Activated naive CD4-positive, alpha-beta T cell treated with anti-CD3 and anti-CD28 coated beads, Interleukin-2, amount 50 U/mL, for 16 hours (primary cell): ENCODE measurements at regions not wholly inside any gene's neighbourhood (a gene's known extent, or its start where the extent isn't known, plus 50 kb on each side); places are given as distances from the start of the nearest gene placed in this dataset.
"Not testable (repeated sequence)": the region's sequence is repeated elsewhere in the genome, so short reads cannot be mapped to it uniquely, and the experiment has no call there.

ENCODE experiments used
- DNase-seq: peaks from one replicate; pipeline ENCODE4 v3.0.0-alpha.2; 2020

GRCh38 chr2:147348931-147349555, 495.8 kb upstream of the ACVR2A start:
- DNase-seq: no peak

GRCh38 chr2:147346142-147346541, 498.7 kb upstream of the ACVR2A start:
- no peak for DNase-seq

GRCh38 chr2:147345246-147345645, 499.6 kb upstream of the ACVR2A start:
- DNase-seq: no peak

GRCh38 chr2:147342329-147342728, 502.5 kb upstream of the ACVR2A start:
- no peak for DNase-seq

GRCh38 chr2:147331790-147332419, 512.9 kb upstream of the ACVR2A start:
- peak; percentile 30 for DNase-seq

- no peak for DNase-seq
Observed at GRCh38 chr2:147330925-147331324, 513.9 kb upstream of the ACVR2A start.

- DNase-seq: no peak
Observed at GRCh38 chr2:147327613-147328012, 517.2 kb upstream of the ACVR2A start.

GRCh38 chr2:147325990-147326389, 518.8 kb upstream of the ACVR2A start:
- no peak for DNase-seq

- DNase-seq: no peak
Observed at GRCh38 chr2:147320146-147320545, 524.7 kb upstream of the ACVR2A start.

- DNase-seq: no peak
Observed at GRCh38 chr2:147311058-147311430, 533.8 kb upstream of the ACVR2A start.

GRCh38 chr2:147310335-147311057, 534.3 kb upstream of the ACVR2A start:
- DNase-seq: no peak

- DNase-seq: no peak
Observed at GRCh38 chr2:147297820-147298219, 547.0 kb upstream of the ACVR2A start.

- DNase-seq: no peak
Observed at GRCh38 chr2:147294825-147295392, 549.9 kb upstream of the ACVR2A start.

- no peak for DNase-seq
Observed at GRCh38 chr2:147293991-147294824, 550.6 kb upstream of the ACVR2A start.

- no peak for DNase-seq
Observed at GRCh38 chr2:147288131-147288530, 556.7 kb upstream of the ACVR2A start.

GRCh38 chr2:147275943-147276342, 568.9 kb upstream of the ACVR2A start:
- no peak for DNase-seq

GRCh38 chr2:147273628-147274027, 571.2 kb upstream of the ACVR2A start:
- DNase-seq: no peak

GRCh38 chr2:147273106-147273505, 571.7 kb upstream of the ACVR2A start:
- no peak for DNase-seq

- not testable (repeated sequence) for DNase-seq
Observed at GRCh38 chr2:147269581-147269980, 575.2 kb upstream of the ACVR2A start.

GRCh38 chr2:147260241-147260640, 584.6 kb upstream of the ACVR2A start:
- no peak for DNase-seq

- no peak for DNase-seq
Observed at GRCh38 chr2:147255812-147256211, 589.0 kb upstream of the ACVR2A start.

- no peak for DNase-seq
Observed at GRCh38 chr2:147250652-147251356, 594.0 kb upstream of the ACVR2A start.
